H1 (cell line): ENCODE measurements at regions not wholly inside any gene's neighbourhood (a gene's known extent, or its start where the extent isn't known, plus 50 kb on each side); places are given as distances from the start of the nearest gene placed in this dataset.

Source experiments
- CTCF ChIA-PET: fragments of 300-600 bp; sonication (Branson Sonifier 250); formaldehyde crosslinking; loops from one replicate; lab custom pipeline; 2021; ENCODE audit not compliant: partially characterized antibody; lab: Charles Lee
- POLR2A ChIA-PET: fragments of 300-600 bp; sonication (Branson Sonifier 250); formaldehyde crosslinking; loops from one replicate; lab custom pipeline; 2021; ENCODE audit warnings: inconsistent platforms; ENCODE audit not compliant: partially characterized antibody; lab: Charles Lee
- DNase-seq, 2 experiments: peaks; one replicate each; pipeline versions ENCODE4 v3.0.0 to v3.0.0-alpha.2; 2010 to 2022; ENCODE audit warnings: low spot score in 2 of 2, low read depth in 1 of 2, mixed read lengths in 1 of 2
- FAIRE-seq: peaks from 2 replicates; lab custom pipeline; 2011; peaks lifted over from hg19 to GRCh38; lab: Jason Lieb, UNC
- H2AFZ ChIP-seq: 2 replicates; pipeline ENCODE4 v1.8.1; 2012; ENCODE audit warnings: low read length, inconsistent platforms
- H2AK5ac ChIP-seq: 2 replicates; pipeline ENCODE4 v1.6.1; 2013; ENCODE audit warnings: low read depth, low read length
- H2BK120ac ChIP-seq: replicated peaks from 2 replicates; pipeline ENCODE3; 2013; ENCODE audit warnings: low read depth, low read length, inconsistent platforms
- H2BK12ac ChIP-seq: 2 replicates; pipeline ENCODE4 v1.6.1; 2013; ENCODE audit warnings: low read depth, low read length
- H2BK15ac ChIP-seq: 2 replicates; pipeline ENCODE4 v1.6.1; 2013; ENCODE audit warnings: low read length
- H2BK20ac ChIP-seq: 2 replicates; pipeline ENCODE4 v1.6.1; 2013; ENCODE audit warnings: low read length
- H2BK5ac ChIP-seq: 2 replicates; pipeline ENCODE4 v1.6.1; 2013; ENCODE audit warnings: low read depth, low read length
- H3K14ac ChIP-seq: 2 replicates; pipeline ENCODE4 v1.6.1; 2013; ENCODE audit warnings: inconsistent platforms; ENCODE audit not compliant: insufficient read length
- H3K18ac ChIP-seq: 2 replicates; pipeline ENCODE4 v1.6.1; 2013; ENCODE audit warnings: low read length; ENCODE audit errors: extremely low read depth
- H3K23ac ChIP-seq: 2 replicates; pipeline ENCODE4 v1.6.1; 2013; ENCODE audit warnings: inconsistent platforms; ENCODE audit not compliant: insufficient read length
- H3K23me2 ChIP-seq: 2 replicates; pipeline ENCODE4 v1.6.1; 2013; ENCODE audit warnings: low read depth, low read length
- H3K27ac ChIP-seq: 2 replicates; pipeline ENCODE4 v1.6.1; 2011; ENCODE audit warnings: low read depth, low read length, inconsistent platforms
- H3K27me3 ChIP-seq, 4 experiments: replicated peaks in 1 of 4; 1 replicate in 1 of 4; 2 replicates in 3 of 4; pipeline versions ENCODE4 v1.6.1 to v1.8.1; 2011 to 2013; ENCODE audit warnings: low read length in 3 of 4, mild to moderate bottlenecking in 3 of 4, inconsistent platforms in 2 of 4, mixed read lengths in 2 of 4, moderate library complexity in 1 of 4; ENCODE audit not compliant: control insufficient read depth in 3 of 4, insufficient read depth in 3 of 4; ENCODE audit errors: extremely low read depth in 1 of 4
- H3K36me3 ChIP-seq, 4 experiments: 2 replicates each; pipeline versions ENCODE4 v1.6.1 to v1.8.1; 2011 to 2013; ENCODE audit warnings: mild to moderate bottlenecking in 4 of 4, low read length in 3 of 4, moderate library complexity in 2 of 4, control low read depth in 1 of 4, inconsistent platforms in 1 of 4; ENCODE audit not compliant: insufficient read depth in 4 of 4, control insufficient read depth in 2 of 4
- H3K4ac ChIP-seq: replicated peaks from 2 replicates; pipeline ENCODE3; 2013; ENCODE audit warnings: low read length, low read depth, mixed read lengths, inconsistent platforms; ENCODE audit not compliant: insufficient read length
- H3K4me1 ChIP-seq, 4 experiments: replicated peaks in 1 of 4; 1 replicate in 1 of 4; 2 replicates in 3 of 4; pipeline versions ENCODE4 v1.6.1 to v1.8.1; 2011 to 2013; ENCODE audit warnings: low read length in 3 of 4, inconsistent platforms in 2 of 4, mixed read lengths in 1 of 4; ENCODE audit not compliant: insufficient read depth in 4 of 4, control insufficient read depth in 3 of 4
- H3K4me2 ChIP-seq, 2 experiments: 2 replicates each; pipeline versions ENCODE4 v1.6.1 to v1.8.1; 2011 to 2013; ENCODE audit warnings: low read depth in 2 of 2, low read length in 2 of 2, control low read depth in 1 of 2, inconsistent platforms in 1 of 2, mild to moderate bottlenecking in 1 of 2; ENCODE audit not compliant: insufficient read depth in 1 of 2
- H3K4me3 ChIP-seq, 4 experiments: fragments of 200-600, 300-600 bp in 1 of 4; sonication (generic), shearing (Covaris generic), sonication (Bioruptor Twin) in 1 of 4; 2 replicates each; pipeline versions ENCODE4 v1.5.1 to v1.8.1; 2011 to 2016; ENCODE audit warnings: low read length in 4 of 4, low read depth in 3 of 4, control low read depth in 2 of 4, inconsistent platforms in 2 of 4, mild to moderate bottlenecking in 2 of 4, mixed read lengths in 1 of 4, moderate library complexity in 1 of 4; ENCODE audit not compliant: insufficient read depth in 2 of 4; ENCODE audit errors: extremely low read depth in 1 of 4
- H3K56ac ChIP-seq: replicated peaks from 2 replicates; pipeline ENCODE3; 2013; ENCODE audit warnings: low read depth, mild to moderate bottlenecking, mixed read lengths, low read length, inconsistent platforms; ENCODE audit not compliant: insufficient read length
- H3K79me1 ChIP-seq: 2 replicates; pipeline ENCODE4 v1.6.1; 2013; ENCODE audit warnings: low read depth, low read length, control low read depth
- H3K79me2 ChIP-seq, 2 experiments: 2 replicates each; pipeline versions ENCODE4 v1.6.1 to v1.8.1; 2012 to 2013; ENCODE audit warnings: low read length in 2 of 2, mild to moderate bottlenecking in 2 of 2, inconsistent platforms in 1 of 2; ENCODE audit not compliant: insufficient read depth in 2 of 2, control insufficient read depth in 1 of 2
- H3K9ac ChIP-seq, 4 experiments: replicated peaks in 1 of 4; 1 replicate in 1 of 4; 2 replicates in 3 of 4; pipeline versions ENCODE4 v1.6.1 to v1.8.1; 2011 to 2013; ENCODE audit warnings: low read depth in 3 of 4, low read length in 3 of 4, control low read depth in 2 of 4, mild to moderate bottlenecking in 2 of 4, moderate library complexity in 2 of 4, inconsistent platforms in 1 of 4; ENCODE audit errors: extremely low read depth in 1 of 4
- H3K9me3 ChIP-seq, 2 experiments: 2 replicates each; pipeline versions ENCODE4 v1.6.1 to v1.8.1; 2012 to 2013; ENCODE audit warnings: mild to moderate bottlenecking in 2 of 2, moderate library complexity in 2 of 2, control low read depth in 1 of 2, inconsistent platforms in 1 of 2, low read depth in 1 of 2, low read length in 1 of 2, mixed read lengths in 1 of 2; ENCODE audit not compliant: insufficient read depth in 2 of 2
- H4K20me1 ChIP-seq, 2 experiments: replicated peaks in 1 of 2; 2 replicates each; pipeline versions ENCODE3 to v1.8.1; 2011 to 2013; ENCODE audit warnings: inconsistent platforms in 2 of 2, low read length in 2 of 2, mild to moderate bottlenecking in 1 of 2; ENCODE audit not compliant: insufficient read depth in 2 of 2, control insufficient read depth in 1 of 2
- H4K5ac ChIP-seq: 2 replicates; pipeline ENCODE4 v1.6.1; 2013; ENCODE audit warnings: low read length, low read depth, mixed read lengths, inconsistent platforms; ENCODE audit not compliant: insufficient read length
- H4K8ac ChIP-seq: 2 replicates; pipeline ENCODE4 v1.8.0; 2013; ENCODE audit warnings: mild to moderate bottlenecking, moderate library complexity, low read length, inconsistent platforms; ENCODE audit not compliant: insufficient read depth; ENCODE audit errors: extremely low read depth
- H4K91ac ChIP-seq: replicated peaks from 2 replicates; pipeline ENCODE3; 2013; ENCODE audit warnings: low read length, mixed read lengths, inconsistent platforms; ENCODE audit not compliant: insufficient read length
- BRCA1 ChIP-seq: IDR thresholded peaks from 2 replicates; pipeline ENCODE4 v1.6.1; 2012; ENCODE audit warnings: low read depth, low read length, improper control_type of control experiment
- CBX5 ChIP-seq: fragments of 300-800, 300-1000 bp; sonication (generic); IDR thresholded peaks from 2 replicates; pipeline ENCODE4 v1.7.1; 2016; ENCODE audit warnings: antibody characterized with exemption, low read length, low read depth
- CHD2 ChIP-seq: IDR thresholded peaks from 2 replicates; pipeline ENCODE4 v1.6.1; 2012; ENCODE audit warnings: low read length, improper control_type of control experiment
- CREB1 ChIP-seq: IDR thresholded peaks from 2 replicates; pipeline ENCODE4 v1.6.1; 2012; ENCODE audit warnings: inconsistent platforms
- NRF1 ChIP-seq: IDR thresholded peaks from 2 replicates; pipeline ENCODE4 v1.6.1; 2011; ENCODE audit warnings: mild to moderate bottlenecking, low read depth, low read length, improper control_type of control experiment
- PHF8 ChIP-seq: fragments of 200-600 bp; sonication (generic); conservative IDR thresholded peaks from 2 replicates; pipeline ENCODE4 v1.7.1; 2012; ENCODE audit warnings: low read depth, mild to moderate bottlenecking, inconsistent platforms, low read length, moderate library complexity
- POLR2AphosphoS5 ChIP-seq: IDR thresholded peaks from 2 replicates; pipeline ENCODE4 v1.6.1; 2011; ENCODE audit warnings: low read depth, low read length
- POU5F1 ChIP-seq: IDR thresholded peaks from 2 replicates; pipeline ENCODE4 v1.6.1; 2011; ENCODE audit warnings: low read depth, mild to moderate bottlenecking, low read length, moderate library complexity
- RXRA ChIP-seq: IDR thresholded peaks from 2 replicates; pipeline ENCODE4 v1.6.1; 2011; ENCODE audit warnings: low read depth, mild to moderate bottlenecking, low read length, moderate library complexity; ENCODE audit not compliant: insufficient read depth
- SIRT6 ChIP-seq: IDR thresholded peaks from one replicate; pipeline ENCODE4 v1.7.1; 2012; ENCODE audit warnings: low read length, inconsistent platforms
- TAF1 ChIP-seq: IDR thresholded peaks from 2 replicates; pipeline ENCODE4 v1.6.1; 2011; ENCODE audit warnings: mild to moderate bottlenecking, low read depth, low read length
- WGBS, 2 experiments: shearing (Covaris generic) in 1 of 2; methylation state at CpG; one replicate each; pipeline versions ENCODE4 v1.1.6 to v1.1.7; 2013 to 2015; ENCODE audit warnings: low lambda C conversion rate in 2 of 2, mixed read lengths in 2 of 2, inconsistent platforms in 1 of 2, low coverage in 1 of 2, missing lambda C conversion rate in 1 of 2; ENCODE audit not compliant: insufficient replicate concordance in 2 of 2, insufficient coverage in 1 of 2, insufficient read length in 1 of 2; ENCODE audit errors: extremely low coverage in 1 of 2, missing lambda C conversion rate in 1 of 2; 5-methylcytosine and 5-hydroxymethylcytosine counted together

DNA sequence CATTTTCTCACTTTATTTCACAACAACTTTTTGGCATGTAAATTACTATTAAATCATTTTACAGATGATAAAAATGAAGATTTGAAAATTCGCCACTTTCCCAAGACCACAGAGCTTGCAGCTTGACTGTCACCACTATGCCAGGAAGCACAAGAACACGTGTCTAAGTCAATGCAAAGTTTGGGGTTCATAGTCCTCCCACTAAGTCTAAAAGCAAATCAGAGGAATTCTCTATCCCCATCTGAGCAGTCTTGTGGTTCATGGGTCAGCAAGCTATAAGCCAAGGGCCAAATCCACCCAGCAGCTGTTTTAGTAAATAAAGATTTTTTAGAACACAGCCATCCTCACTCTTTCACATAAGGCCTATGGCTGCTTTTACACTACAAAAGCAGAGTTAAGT lies 833.3 kb upstream of the INTU start:
- no peak overlapping the region for H3K14ac ChIP-seq
- H4K20me1 ChIP-seq = no peaks in the 10 kb centered on the region
- H4K5ac ChIP-seq = no peak overlapping the region
- H3K23me2 ChIP-seq = no peaks in the 10 kb centered on the region
- no peaks in the 10 kb centered on the region for H3K79me1 ChIP-seq
- peak overlapping the region; percentile 45; the same call in 1 of the 2 replicates for H2AFZ ChIP-seq
- H3K4ac ChIP-seq = no peak overlapping the region
- no peak overlapping the region for H2BK5ac ChIP-seq
- no peak overlapping the region for H3K56ac ChIP-seq
- H3K27me3 ChIP-seq = no peaks in the 10 kb centered on the region
- no peaks in the 10 kb centered on the region for H3K36me3 ChIP-seq
- no peaks in the 10 kb centered on the region for H3K9me3 ChIP-seq
- H3K4me3 ChIP-seq = no peak overlapping the region
- no peak overlapping the region for H3K4me2 ChIP-seq
- no peaks in the 10 kb centered on the region for H3K4me1 ChIP-seq
- no peak overlapping the region for H2BK120ac ChIP-seq
- H3K79me2 ChIP-seq = no peaks in the 10 kb centered on the region
- DNase-seq (no peak), FAIRE-seq (no peak)
- H2BK15ac ChIP-seq = no peak overlapping the region
- H2BK20ac ChIP-seq = no peak overlapping the region
- H4K8ac ChIP-seq = no peak overlapping the region
- WGBS, 2 experiments = 79% methylated on average over 2 of the region's 2 CpGs; no CpG with 5 or more reads in 1 of the 2 experiments
- no peak overlapping the region for H3K23ac ChIP-seq
- H4K91ac ChIP-seq = no peak overlapping the region
- H3K18ac ChIP-seq = no peak overlapping the region
- H2AK5ac ChIP-seq = no peak overlapping the region
- no peak overlapping the region for H2BK12ac ChIP-seq
- CTCF ChIA-PET = interaction anchor here (1.4 kb wide), 1 partner anchor 216 kb away, joined by 3 read pairs; no protein-coding TSS in a partner anchor
- POLR2A ChIA-PET = no interaction called here
- no peak overlapping the region for H3K27ac ChIP-seq
- no peak for TF ChIP-seq PHF8
- TF ChIP-seq BRCA1 = no peak
- no peak for TF ChIP-seq NRF1
- TF ChIP-seq POLR2AphosphoS5 = no peak
- TF ChIP-seq SIRT6 = no peak
- TF ChIP-seq CBX5 = no peak
- no peak for TF ChIP-seq RXRA
- no peak for TF ChIP-seq POU5F1
- no peak for TF ChIP-seq CREB1
- no peak for TF ChIP-seq CHD2
- no peak for TF ChIP-seq TAF1
- H3K9ac ChIP-seq = no peak overlapping the region
